ENCODE measurements at regions not wholly inside any gene's neighbourhood (a gene's known extent, or its start where the extent isn't known, plus 50 kb on each side); places are given as distances from the start of the nearest gene placed in this dataset.

GRCh38 chr13:90866006-90866405, 481.5 kb upstream of the MIR17HG start:
- H3K4me2 ChIP-seq (ENCODE audit: low read length) = no peak overlapping the region

More at GRCh38 chr13:90866006-90866405, 481.5 kb upstream of the MIR17HG start:
- DNase-seq (ENCODE audit: low read depth, low spot score) = no peak
- Histone ChIP-seq H3K36me3 (ENCODE audit: control insufficient read depth in 1 of 2, insufficient read depth in 2 of 2, low read length in 2 of 2) (no peaks in the 10 kb centered on the region), H3K27ac (ENCODE audit: low read depth, low read length) (no peak overlapping the region), H3K4me3 (replicated peaks in 1 of 2; ENCODE audit: low read depth in 1 of 2, low read length in 2 of 2) (no peak overlapping the region), H3K9ac (ENCODE audit: low read length) (no peak overlapping the region), H3K9me3 (ENCODE audit: control insufficient read depth in 1 of 2, insufficient read depth in 1 of 2, low read depth in 1 of 2, low read length in 2 of 2) (no peaks in the 10 kb centered on the region), H3K9me2 (ENCODE audit: insufficient read depth) (no peaks in the 10 kb centered on the region), H3K79me2 (ENCODE audit: insufficient read depth, low read length) (no peaks in the 10 kb centered on the region), H3K4me1 (ENCODE audit: control insufficient read depth in 1 of 2, insufficient read depth in 2 of 2, low read length in 2 of 2) (no peaks in the 10 kb centered on the region), H4K20me1 (ENCODE audit: insufficient read depth) (no peaks in the 10 kb centered on the region), H3K27me3 (ENCODE audit: insufficient read depth, low read length) (no peaks in the 10 kb centered on the region), H2AFZ (ENCODE audit: low read depth, low read length, poor library complexity, severe bottlenecking) (no peak overlapping the region)
- ATAC-seq = no peak
- intact Hi-C loops (cut with micrococcal nuclease) = loop anchor here (5.0 to 10.0 kb wide), 3 partner anchors 151 to 1169 kb away; no protein-coding TSS in a partner anchor
- no TSS peak for BruUV-seq (replicated peaks)
- TF ChIP-seq FOSL1 (IDR thresholded peaks at IDR 0.05; ENCODE audit: low read depth) = no peak
- no peak for TF ChIP-seq RAD21 (IDR thresholded peaks at IDR 0.05; ENCODE audit: low read depth)
- TF ChIP-seq CBX3 (IDR thresholded peaks at IDR 0.05; ENCODE audit: low read depth) = no peak
- no peak for TF ChIP-seq POLR2AphosphoS5 (IDR thresholded peaks at IDR 0.05; ENCODE audit: low read depth, low read length)
- no peak for TF ChIP-seq CTCF (IDR thresholded peaks at IDR 0.05 in 2 of 3, conservative IDR thresholded peaks at IDR 0.05 in 1 of 3; ENCODE audit: borderline replicate concordance in 1 of 3, insufficient read depth in 1 of 3, low read depth in 2 of 3, low read length in 2 of 3)
- no peak for TF ChIP-seq YY1 (IDR thresholded peaks at IDR 0.05; ENCODE audit: extremely low read depth, insufficient replicate concordance, low read depth, low read length)
- no peak for TF ChIP-seq JUND (IDR thresholded peaks at IDR 0.05)
- TF ChIP-seq ELF1 (IDR thresholded peaks at IDR 0.05; ENCODE audit: borderline replicate concordance, low read depth) = no peak
- TF ChIP-seq ZFX (IDR thresholded peaks at IDR 0.05) = no peak
- no peak for TF ChIP-seq ZBTB33 (IDR thresholded peaks at IDR 0.05; ENCODE audit: extremely low read depth, insufficient replicate concordance, low read length)
- TF ChIP-seq REST (IDR thresholded peaks at IDR 0.05; ENCODE audit: low read depth) = no peak
- TF ChIP-seq SIN3A (IDR thresholded peaks at IDR 0.05; ENCODE audit: low read depth) = no peak
- TF ChIP-seq EZH2phosphoT487 (IDR thresholded peaks at IDR 0.05; ENCODE audit: borderline replicate concordance) = no peak
- TF ChIP-seq MAX (IDR thresholded peaks at IDR 0.05) = no peak
- no peak for TF ChIP-seq ZNF274 (IDR thresholded peaks at IDR 0.05; ENCODE audit: low read depth, low read length)
- no peak for TF ChIP-seq SP1 (IDR thresholded peaks at IDR 0.05; ENCODE audit: low read depth)
- TF ChIP-seq POLR2A (IDR thresholded peaks at IDR 0.05; ENCODE audit: borderline replicate concordance, extremely low read depth, insufficient read depth, insufficient read length) = no peak
- TF ChIP-seq ATF3 (IDR thresholded peaks at IDR 0.05) = no peak
- POLR2A ChIA-PET = no interaction called here
- RAD21 ChIA-PET (ENCODE audit: low non-redundant PET in 1 of 2, low total read pairs in 2 of 2, uncharacterized antibody in 2 of 2, unreplicated experiment in 2 of 2) = no interaction called here
- CTCF ChIA-PET = no interaction called here

Data from HCT116 (cell line).